GM18507 (cell line): ENCODE measurements at regions not wholly inside any gene's neighbourhood (a gene's known extent, or its start where the extent isn't known, plus 50 kb on each side); places are given as distances from the start of the nearest gene placed in this dataset.
"Not testable (repeated sequence)": the region's sequence is repeated elsewhere in the genome, so short reads cannot be mapped to it uniquely, and the experiment has no call there.

Experiments used
- DNase-seq: peaks from one replicate; pipeline ENCODE4 v3.0.0; 2011; ENCODE audit warnings: low read depth; ENCODE audit not compliant: insufficient read length; ENCODE audit errors: extremely low spot score
- FAIRE-seq: peaks from 2 replicates; lab custom pipeline; 2011; peaks lifted over from hg19 to GRCh38; lab: Jason Lieb, UNC

- DNase-seq (no peak), FAIRE-seq (no peak)
Observed at GRCh38 chr6:133774356-133774755, 114.6 kb upstream of the TCF21 start.

- FAIRE-seq (no peak), DNase-seq (no peak)
Observed at GRCh38 chr6:133778414-133779130, 110.3 kb upstream of the TCF21 start.

GRCh38 chr6:133779916-133780695, 108.8 kb upstream of the TCF21 start:
- FAIRE-seq (no peak), DNase-seq (no peak)

GRCh38 chr6:133786016-133786415, 102.9 kb upstream of the TCF21 start:
- DNase-seq (no peak), FAIRE-seq (no peak)

- no peak for FAIRE-seq
- DNase-seq = no peak
Observed at GRCh38 chr6:133787122-133787521, 101.8 kb upstream of the TCF21 start.

- FAIRE-seq = no peak
- no peak for DNase-seq
Observed at GRCh38 chr6:133787859-133788505, 100.9 kb upstream of the TCF21 start.

GRCh38 chr6:133788556-133788955, 100.4 kb upstream of the TCF21 start:
- FAIRE-seq (no peak), DNase-seq (no peak)

GRCh38 chr6:133789449-133789848, 99.5 kb upstream of the TCF21 start:
- DNase-seq, FAIRE-seq: not testable (repeated sequence)

GRCh38 chr6:133790756-133791155, 98.2 kb upstream of the TCF21 start:
- not testable (repeated sequence) for FAIRE-seq, DNase-seq

GRCh38 chr6:133795051-133795450, 93.9 kb upstream of the TCF21 start:
- FAIRE-seq, DNase-seq: not testable (repeated sequence)

GRCh38 chr6:133796235-133796634, 92.7 kb upstream of the TCF21 start:
- no peak for DNase-seq
- FAIRE-seq = no peak

GRCh38 chr6:133799043-133799442, 89.9 kb upstream of the TCF21 start:
- no peak for DNase-seq
- FAIRE-seq = no peak

- no peak for FAIRE-seq
Observed at GRCh38 chr6:133802861-133803260, 86.1 kb upstream of the TCF21 start.

GRCh38 chr6:133804265-133804664, 84.6 kb upstream of the TCF21 start:
- no peak for DNase-seq
- no peak for FAIRE-seq

More at GRCh38 chr6:133802861-133803260, 86.1 kb upstream of the TCF21 start:
- no peak for DNase-seq

GRCh38 chr6:133805876-133806275, 83.0 kb upstream of the TCF21 start:
- FAIRE-seq (no peak), DNase-seq (no peak)

- DNase-seq (no peak), FAIRE-seq (no peak)
Observed at GRCh38 chr6:133806382-133807140, 82.4 kb upstream of the TCF21 start.

GRCh38 chr6:133807501-133807900, 81.4 kb upstream of the TCF21 start:
- DNase-seq = no peak
- FAIRE-seq = no peak

- DNase-seq (no peak), FAIRE-seq (no peak)
Observed at GRCh38 chr6:133809406-133809805, 79.5 kb upstream of the TCF21 start.

- FAIRE-seq (no peak), DNase-seq (no peak)
Observed at GRCh38 chr6:133811557-133811956, 77.4 kb upstream of the TCF21 start.

GRCh38 chr6:133812446-133812845, 76.5 kb upstream of the TCF21 start:
- not testable (repeated sequence) for FAIRE-seq, DNase-seq
